Stomach smooth muscle (tissue), 2 donors: ENCODE measurements at regions not wholly inside any gene's neighbourhood (a gene's known extent, or its start where the extent isn't known, plus 50 kb on each side); places are given as distances from the start of the nearest gene placed in this dataset.
"Not testable (repeated sequence)": the region's sequence is repeated elsewhere in the genome, so short reads cannot be mapped to it uniquely, and the experiment has no call there.

Source experiments
- H3K27ac ChIP-seq: one replicate; pipeline ENCODE4 v1.7.0; 2013; ENCODE audit warnings: mild to moderate bottlenecking, low read length, inconsistent platforms
- H3K27me3 ChIP-seq, 2 donors: one replicate each; pipeline ENCODE4 v1.7.0; 2013; ENCODE audit warnings: low read length in 2 of 2; ENCODE audit not compliant: insufficient read depth in 2 of 2, control insufficient read depth in 1 of 2
- H3K36me3 ChIP-seq, 2 donors: one replicate each; pipeline ENCODE4 v1.7.0; 2013; ENCODE audit warnings: low read length in 2 of 2; ENCODE audit not compliant: control insufficient read depth in 2 of 2, insufficient read depth in 2 of 2
- H3K4me1 ChIP-seq: one replicate; pipeline ENCODE4 v1.7.0; 2013; ENCODE audit warnings: low read length; ENCODE audit not compliant: control insufficient read depth, insufficient read depth
- H3K4me3 ChIP-seq, 2 donors: one replicate each; pipeline ENCODE4 v1.7.0; 2013; ENCODE audit warnings: low read length in 2 of 2
- H3K9ac ChIP-seq, 2 donors: one replicate each; pipeline ENCODE4 v1.7.0; 2013; ENCODE audit warnings: low read length in 2 of 2, mild to moderate bottlenecking in 1 of 2
- H3K9me3 ChIP-seq, 2 donors: one replicate each; pipeline ENCODE4 v1.7.0; 2013; ENCODE audit warnings: low read length in 2 of 2; ENCODE audit not compliant: control insufficient read depth in 2 of 2
- donor health status: healthy.
- donor health status: Pancreatic carcinoma.

DNA sequence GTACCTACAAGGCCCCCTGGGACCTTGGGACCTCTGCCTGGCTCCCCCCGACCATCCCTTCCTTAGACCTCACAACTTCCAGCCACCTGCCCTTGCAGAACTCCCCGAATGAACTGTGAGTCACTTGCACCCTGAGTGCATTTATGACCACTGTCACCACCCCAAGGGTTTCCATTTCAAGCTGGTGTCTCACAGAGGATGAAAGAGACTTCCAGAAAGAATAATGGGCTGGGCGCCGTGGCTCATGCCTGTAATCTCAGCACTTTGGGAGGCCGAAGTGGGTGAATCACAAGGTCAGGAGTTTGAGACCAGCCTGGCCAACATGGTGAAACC, 124.5 kb upstream of the CIBAR2 start:
- Histone ChIP-seq H3K4me3 (no peak overlapping the region), H3K9ac (no peak overlapping the region), H3K9me3 (no peaks in the 10 kb centered on the region), H3K27me3 (peaks cover 2 to 3% of the 10 kb centered on the region in 2 donors), H3K27ac (no peak overlapping the region), H3K4me1 (peaks cover 50% of the 10 kb centered on the region), H3K36me3 (no peaks in the 10 kb centered on the region)

- H3K27ac ChIP-seq: no peak overlapping the region
These were observed 125.5 kb upstream of the CIBAR2 start for GRCh38 chr16:85237817-85238216.

GRCh38 chr16:85238233-85238647, 126.0 kb upstream of the CIBAR2 start:
- Histone ChIP-seq H3K27ac (no peak overlapping the region), H3K9ac (no peak overlapping the region), H3K27me3 (peaks cover 2 to 3% of the 10 kb centered on the region in 2 donors), H3K4me1 (peaks cover 38% of the 10 kb centered on the region), H3K9me3 (no peaks in the 10 kb centered on the region), H3K4me3 (no peak overlapping the region), H3K36me3 (no peaks in the 10 kb centered on the region)

More at GRCh38 chr16:85237817-85238216, 125.5 kb upstream of the CIBAR2 start:
- H3K9me3 ChIP-seq: no peaks in the 10 kb centered on the region
- H3K27me3 ChIP-seq: peaks cover 2 to 3% of the 10 kb centered on the region in 2 donors
- no peak overlapping the region for H3K4me3 ChIP-seq
- H3K4me1 ChIP-seq: peaks cover 40% of the 10 kb centered on the region
- H3K36me3 ChIP-seq: no peaks in the 10 kb centered on the region
- H3K9ac ChIP-seq: no peak overlapping the region

- Histone ChIP-seq H3K27ac (no peak overlapping the region), H3K4me3 (no peak overlapping the region), H3K9ac (no peak overlapping the region), H3K4me1 (peaks cover 30% of the 10 kb centered on the region), H3K9me3 (no peaks in the 10 kb centered on the region), H3K27me3 (peaks cover 2 to 3% of the 10 kb centered on the region in 2 donors), H3K36me3 (no peaks in the 10 kb centered on the region)
These were observed 127.0 kb upstream of the CIBAR2 start for GRCh38 chr16:85239239-85239638.

DNA sequence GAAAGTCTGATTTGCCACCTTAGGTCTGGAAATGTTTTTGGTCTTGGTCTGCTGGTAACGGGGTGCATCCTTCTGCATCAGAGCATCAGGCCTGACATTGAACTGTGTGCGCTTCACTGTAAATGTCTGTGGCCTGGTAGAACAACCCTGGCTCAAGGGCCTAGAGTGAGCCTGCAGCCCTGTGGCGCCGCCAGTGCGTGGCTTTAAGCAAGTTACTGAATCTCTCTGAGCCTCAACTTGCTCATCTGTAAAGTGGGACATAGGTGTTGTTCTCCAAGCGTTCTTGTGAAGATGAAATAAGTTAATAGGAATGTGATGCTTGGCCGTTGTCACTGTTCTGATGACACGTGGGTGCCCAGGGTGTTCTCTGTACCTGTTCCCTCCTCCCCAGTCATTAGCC, 127.6 kb upstream of the CIBAR2 start:
- no peaks in the 10 kb centered on the region for H3K9me3 ChIP-seq
- H3K4me3 ChIP-seq: no peak overlapping the region
- no peaks in the 10 kb centered on the region for H3K36me3 ChIP-seq
- H3K27me3 ChIP-seq: peaks cover 2 to 3% of the 10 kb centered on the region in 2 donors
- H3K4me1 ChIP-seq: peaks cover 27% of the 10 kb centered on the region
- H3K27ac ChIP-seq: no peak overlapping the region
- H3K9ac ChIP-seq: no peak overlapping the region

DNA sequence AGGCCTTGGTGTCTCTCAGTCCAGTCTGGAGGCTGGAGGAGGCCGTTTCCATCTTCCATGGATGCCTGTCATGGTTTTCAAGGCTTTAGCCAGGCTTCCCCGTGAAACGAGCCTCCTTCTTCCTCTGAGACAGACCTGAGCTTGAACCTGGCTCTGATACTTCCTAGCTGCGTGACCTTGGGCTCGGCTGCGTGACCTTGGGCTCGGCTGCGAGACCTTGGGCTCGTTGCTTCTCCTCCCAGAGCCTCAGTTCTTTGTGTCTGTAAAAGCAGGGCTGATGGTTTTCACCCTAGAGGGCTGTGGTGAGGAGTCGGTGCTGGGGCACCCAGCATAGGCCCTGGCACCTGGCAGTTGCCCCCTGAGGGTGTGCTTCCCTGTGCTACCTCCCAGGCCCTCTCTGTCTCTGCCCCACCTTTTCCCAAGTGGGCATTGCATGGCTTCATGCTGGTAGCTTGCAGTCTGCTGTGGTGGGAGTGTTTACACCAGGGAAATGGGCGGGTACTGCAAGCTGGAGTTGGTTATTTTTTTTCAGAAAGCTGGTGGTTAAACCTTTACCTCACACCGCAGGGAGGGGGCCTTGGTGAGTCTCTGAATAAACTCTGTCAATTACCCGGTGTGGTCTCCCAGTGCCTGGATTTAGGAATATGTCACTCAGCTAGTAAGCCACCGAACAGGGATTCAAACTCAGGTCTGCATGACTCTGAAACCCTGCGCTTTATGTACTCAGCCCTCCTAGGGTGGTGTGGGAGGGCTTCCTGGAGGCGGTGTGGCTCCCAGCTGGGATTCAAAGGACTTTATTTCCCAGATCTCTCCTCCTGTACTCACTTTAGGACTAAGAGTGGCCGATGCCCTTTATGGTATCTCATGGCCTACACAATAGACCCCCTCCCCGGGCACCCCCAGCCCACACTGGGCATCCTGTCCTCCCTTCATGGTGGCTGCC, 129.0 kb upstream of the CIBAR2 start:
- Histone ChIP-seq H3K27ac (no peak overlapping the region), H3K27me3 (peaks cover 2% of the 10 kb centered on the region in 2 donors), H3K4me3 (no peak overlapping the region), H3K36me3 (no peaks in the 10 kb centered on the region), H3K9ac (no peak overlapping the region), H3K4me1 (peaks cover 19% of the 10 kb centered on the region), H3K9me3 (no peaks in the 10 kb centered on the region)

- Histone ChIP-seq H3K27ac (no peak overlapping the region), H3K4me1 (peaks cover 17% of the 10 kb centered on the region), H3K9ac (no peak overlapping the region), H3K36me3 (no peaks in the 10 kb centered on the region), H3K4me3 (no peak overlapping the region), H3K27me3 (no peaks in the 10 kb centered on the region), H3K9me3 (no peaks in the 10 kb centered on the region)
These were observed 129.9 kb upstream of the CIBAR2 start for GRCh38 chr16:85242140-85242539.

DNA sequence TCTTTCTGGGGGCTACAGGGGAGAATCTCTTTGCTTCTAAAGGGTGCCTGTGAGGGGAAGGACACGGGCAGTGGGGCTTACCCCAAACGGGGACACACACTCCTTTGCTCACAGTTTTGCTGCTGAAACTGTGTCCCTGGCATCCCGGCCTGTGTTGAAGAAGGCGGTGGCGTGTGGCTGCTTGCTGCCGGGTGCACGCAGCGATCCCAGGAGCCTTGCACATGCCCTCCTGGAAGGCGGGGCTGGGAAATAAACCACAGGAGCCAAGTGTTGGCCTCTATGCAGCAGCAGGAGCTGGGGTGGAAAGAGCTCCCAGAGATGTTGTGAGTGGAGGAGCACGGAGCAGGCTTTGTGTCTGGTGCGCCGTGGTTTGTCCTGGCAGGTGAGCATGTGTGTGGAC, 131.0 kb upstream of the CIBAR2 start:
- Histone ChIP-seq H3K4me3 (no peak overlapping the region), H3K36me3 (no peaks in the 10 kb centered on the region), H3K27ac (no peak overlapping the region), H3K9ac (no peak overlapping the region), H3K9me3 (no peaks in the 10 kb centered on the region), H3K4me1 (peaks cover 8% of the 10 kb centered on the region), H3K27me3 (no peaks in the 10 kb centered on the region)

- H3K9me3 ChIP-seq, H3K36me3 ChIP-seq, H3K27me3 ChIP-seq, H3K4me3 ChIP-seq, H3K9ac ChIP-seq, H3K4me1 ChIP-seq, H3K27ac ChIP-seq: not testable (repeated sequence)
These were observed 132.2 kb upstream of the CIBAR2 start for GRCh38 chr16:85244452-85244851.

DNA sequence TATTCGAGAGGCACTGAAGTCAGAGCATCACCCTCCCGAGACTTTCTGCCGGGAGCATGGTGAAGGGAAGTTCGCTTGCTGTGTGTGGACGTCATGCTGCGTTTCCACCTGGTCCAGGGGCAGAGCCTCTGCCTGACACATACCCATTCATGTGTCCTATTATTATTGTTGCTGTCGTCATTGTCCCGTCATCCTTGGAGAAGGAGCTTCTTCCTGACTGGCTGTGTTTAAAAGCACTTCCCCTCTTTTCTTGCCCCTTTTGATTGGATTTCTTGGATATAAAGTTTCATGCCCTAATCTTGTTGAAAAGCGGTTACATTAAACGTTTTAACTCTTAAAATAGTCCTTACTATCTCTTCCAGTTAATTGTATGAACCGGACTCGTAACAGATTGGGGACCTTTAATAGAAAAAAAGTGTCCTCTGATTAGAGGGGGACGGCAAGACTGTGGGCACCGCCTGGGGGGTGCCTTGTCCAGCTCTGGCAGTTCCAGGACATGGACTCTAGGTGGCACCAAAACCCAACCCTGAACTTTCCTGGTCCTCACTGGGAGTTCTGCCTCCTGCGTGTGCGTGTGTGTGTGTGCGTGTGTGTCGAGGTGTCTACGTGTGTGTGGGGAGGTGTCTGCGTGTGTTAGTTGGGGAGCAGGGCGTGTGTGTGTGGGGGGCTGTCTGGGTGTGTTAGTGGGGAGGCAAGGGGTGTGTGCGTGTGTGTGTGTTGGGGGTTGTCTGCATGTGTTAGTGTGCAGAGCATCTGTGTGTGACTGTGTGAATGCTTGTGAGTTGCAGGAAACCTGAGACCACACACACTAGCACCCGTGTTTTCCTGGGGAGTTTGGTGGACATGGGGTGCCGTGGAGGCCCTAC, 133.3 kb upstream of the CIBAR2 start:
- peaks cover 5% of the 10 kb centered on the region for H3K4me1 ChIP-seq
- H3K4me3 ChIP-seq: no peak overlapping the region
- no peaks in the 10 kb centered on the region for H3K9me3 ChIP-seq
- no peaks in the 10 kb centered on the region for H3K27me3 ChIP-seq
- no peak overlapping the region for H3K27ac ChIP-seq
- H3K36me3 ChIP-seq: no peaks in the 10 kb centered on the region
- H3K9ac ChIP-seq: no peak overlapping the region
